Mesendoderm (in vitro differentiated cells): ENCODE measurements at regions not wholly inside any gene's neighbourhood (a gene's known extent, or its start where the extent isn't known, plus 50 kb on each side); places are given as distances from the start of the nearest gene placed in this dataset. TPM values are rescaled to one million over a fixed set of nuclear protein-coding genes. Genes with fewer than 3 reads are reported as not detected.

Experiments used
- DNase-seq: peaks from one replicate; pipeline ENCODE4 v3.0.0; 2013
- H2AK5ac ChIP-seq: 2 replicates; pipeline ENCODE4 v1.6.1; 2013; ENCODE audit warnings: low read length, inconsistent platforms
- H2BK120ac ChIP-seq: 2 replicates; pipeline ENCODE4 v1.6.1; 2013; ENCODE audit warnings: low read depth, mild to moderate bottlenecking, low read length, moderate library complexity, mixed read lengths
- H2BK15ac ChIP-seq: replicated peaks from 2 replicates; pipeline ENCODE4 v1.6.1; 2013; ENCODE audit warnings: low read depth, mild to moderate bottlenecking, moderate library complexity
- H2BK5ac ChIP-seq: 2 replicates; pipeline ENCODE4 v1.6.1; 2013; ENCODE audit warnings: low read length, inconsistent platforms
- H3K18ac ChIP-seq: 2 replicates; pipeline ENCODE4 v1.6.1; 2013; ENCODE audit warnings: mild to moderate bottlenecking, low read length, mixed read lengths
- H3K23ac ChIP-seq: one replicate; pipeline ENCODE4 v1.6.1; 2013; ENCODE audit warnings: low read length
- H3K27ac ChIP-seq: 2 replicates; pipeline ENCODE4 v1.5.1; 2013; ENCODE audit warnings: low read depth, mild to moderate bottlenecking, inconsistent platforms, low read length, moderate library complexity
- H3K27me3 ChIP-seq: 2 replicates; pipeline ENCODE4 v1.6.1; 2013; ENCODE audit warnings: low read length, control low read depth, mild to moderate bottlenecking, inconsistent platforms; ENCODE audit not compliant: insufficient read depth, poor library complexity
- H3K36me3 ChIP-seq: 2 replicates; pipeline ENCODE4 v1.6.1; 2013; ENCODE audit warnings: low read length, inconsistent platforms; ENCODE audit not compliant: control insufficient read depth, insufficient read depth
- H3K4ac ChIP-seq: one replicate; pipeline ENCODE4 v1.6.1; 2013; ENCODE audit warnings: low read depth, mild to moderate bottlenecking, low read length, moderate library complexity
- H3K4me1 ChIP-seq: 2 replicates; pipeline ENCODE4 v1.6.1; 2013; ENCODE audit warnings: low read depth, low read length, inconsistent platforms; ENCODE audit not compliant: control insufficient read depth
- H3K4me2 ChIP-seq: 2 replicates; pipeline ENCODE4 v1.6.1; 2013; ENCODE audit warnings: low read length
- H3K4me3 ChIP-seq: 2 replicates; pipeline ENCODE4 v1.5.1; 2013; ENCODE audit warnings: mild to moderate bottlenecking, low read length
- H3K56ac ChIP-seq: one replicate; pipeline ENCODE4 v1.6.1; 2013; ENCODE audit warnings: low read length
- H3K79me1 ChIP-seq: 2 replicates; pipeline ENCODE4 v1.6.1; 2013; ENCODE audit warnings: low read length, inconsistent platforms
- H3K79me2 ChIP-seq: 2 replicates; pipeline ENCODE4 v1.6.1; 2013; ENCODE audit warnings: mild to moderate bottlenecking, low read length; ENCODE audit not compliant: control insufficient read depth, insufficient read depth
- H3K9ac ChIP-seq: 2 replicates; pipeline ENCODE4 v1.6.1; 2013; ENCODE audit warnings: low read length, inconsistent platforms
- H4K5ac ChIP-seq: one replicate; pipeline ENCODE4 v1.6.1; 2013; ENCODE audit warnings: low read length
- H4K8ac ChIP-seq: one replicate; pipeline ENCODE4 v1.6.1; 2013; ENCODE audit warnings: low read depth, mild to moderate bottlenecking, control low read depth, low read length, moderate library complexity
- WGBS: extraction: QIAGEN DNeasy Blood & Tissue Kit; methylation state at CpG from one replicate; pipeline ENCODE4 v1.1.7; 2013; ENCODE audit warnings: low lambda C conversion rate, missing lambda C conversion rate; ENCODE audit not compliant: insufficient coverage; ENCODE audit errors: extremely low coverage; 5-methylcytosine and 5-hydroxymethylcytosine counted together
- small RNA-seq: library from polyadenylated mRNA; stranded (forward); fragments of <200 nt; extraction: miRNeasy Mini kit (QIAGEN cat#:217004); gene quantifications from one replicate; pipeline ENCODE3, GENCODE V24; 2013; ENCODE audit not compliant: insufficient read depth

DNA sequence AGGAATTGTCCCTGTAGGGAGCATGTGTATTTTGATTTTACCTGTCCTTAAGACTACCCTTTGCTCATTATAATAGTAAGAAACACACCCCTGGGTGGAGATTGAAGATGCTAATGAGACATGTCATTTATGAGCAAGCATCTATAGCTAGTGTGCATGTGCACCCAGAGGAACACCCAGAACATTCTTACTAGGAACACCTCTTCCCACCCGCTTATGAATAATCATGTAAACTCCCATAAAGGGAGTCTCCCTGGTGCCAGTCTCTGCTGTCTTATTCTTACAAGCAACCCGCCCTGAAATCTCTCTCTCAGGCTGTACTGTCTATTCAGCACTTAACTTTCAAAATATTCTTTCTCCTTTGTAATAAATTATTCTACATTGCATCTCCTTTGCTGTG, 1227.3 kb downstream of the ROBO1 start:
- H4K5ac ChIP-seq, result no peak overlapping the region
- H3K79me1 ChIP-seq, result no peaks in the 10 kb centered on the region
- H3K27me3 ChIP-seq, result no peaks in the 10 kb centered on the region
- no peaks in the 10 kb centered on the region for H3K36me3 ChIP-seq
- no peak for DNase-seq
- no peak overlapping the region for H3K4me2 ChIP-seq
- H2BK15ac ChIP-seq, result no peak overlapping the region
- H2BK120ac ChIP-seq, result no peak overlapping the region
- no peak overlapping the region for H3K9ac ChIP-seq
- H3K23ac ChIP-seq, result no peak overlapping the region
- no peak overlapping the region for H3K4me3 ChIP-seq
- no peaks in the 10 kb centered on the region for H3K4me1 ChIP-seq
- H3K27ac ChIP-seq, result no peak overlapping the region
- H4K8ac ChIP-seq, result no peak overlapping the region
- no peak overlapping the region for H3K56ac ChIP-seq
- no peak overlapping the region for H2BK5ac ChIP-seq
- no CpG with 5 or more reads among the region's 2 CpGs for WGBS
- no peak overlapping the region for H2AK5ac ChIP-seq
- no peak overlapping the region for H3K4ac ChIP-seq
- no peaks in the 10 kb centered on the region for H3K79me2 ChIP-seq
- no peak overlapping the region for H3K18ac ChIP-seq

DNA sequence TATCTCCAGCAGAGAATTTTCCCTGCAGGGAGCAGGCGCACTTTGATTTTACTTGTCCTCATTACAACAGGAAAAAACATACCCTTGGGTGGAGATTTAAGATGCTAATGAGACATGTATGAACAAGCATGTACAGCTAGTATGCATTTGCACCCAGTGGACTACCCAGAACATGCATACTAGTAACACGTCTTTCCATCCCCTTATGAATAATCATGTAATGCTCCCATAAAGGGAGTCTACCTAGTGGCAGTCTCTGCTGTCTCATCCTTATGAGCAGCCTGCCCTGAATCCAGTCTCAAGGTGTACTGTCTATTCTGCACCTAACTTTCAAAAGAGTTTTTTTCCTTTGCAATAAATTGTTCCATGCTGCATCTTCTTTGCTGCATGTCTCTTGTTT, 1222.0 kb downstream of the ROBO1 start:
- H2BK5ac ChIP-seq, result no peak overlapping the region
- no CpG with 5 or more reads among the region's 2 CpGs for WGBS

More for the DNA sequence above, 1222.0 kb downstream of the ROBO1 start:
- Histone ChIP-seq H3K4me1 (no peaks in the 10 kb centered on the region), H3K18ac (no peak overlapping the region), H2AK5ac (no peak overlapping the region), H3K27me3 (no peaks in the 10 kb centered on the region), H3K56ac (no peak overlapping the region), H2BK120ac (no peak overlapping the region), H4K8ac (no peak overlapping the region), H3K9ac (no peak overlapping the region), H3K4me3 (no peak overlapping the region), H3K23ac (no peak overlapping the region), H3K4me2 (no peak overlapping the region), H4K5ac (no peak overlapping the region), H3K79me2 (no peaks in the 10 kb centered on the region), H3K79me1 (no peaks in the 10 kb centered on the region), H3K36me3 (no peaks in the 10 kb centered on the region), H3K4ac (no peak overlapping the region), H2BK15ac (no peak overlapping the region), H3K27ac (no peak overlapping the region)
- DNase-seq, result no peak

Small RNAs in the stretch of these regions (small RNA-seq; reads per million reads assigned to genes)
- gene RN7SKP61, result not detected
- gene RN7SL647P, result not detected
- not detected for gene RNU6-217P
